GM18511 (cell line): ENCODE measurements at regions not wholly inside any gene's neighbourhood (a gene's known extent, or its start where the extent isn't known, plus 50 kb on each side); places are given as distances from the start of the nearest gene placed in this dataset.
A peak's percentile ranks its signal among the peaks of the same experiment; 100 is the strongest.
"Not testable (repeated sequence)": the region's sequence is repeated elsewhere in the genome, so short reads cannot be mapped to it uniquely, and the experiment has no call there.

Experiments used
- ATAC-seq: cut with Tn5 transposase; IDR thresholded peaks from one replicate; pipeline ENCODE4 v1.9.1; 2021; ENCODE audit warnings: mild to moderate bottlenecking, moderate library complexity; ENCODE audit not compliant: unreplicated experiment

GRCh38 chr2:111549174-111549573, 334.8 kb downstream of the ANAPC1 start:
- ATAC-seq, result not testable (repeated sequence)

GRCh38 chr2:111551428-111551827, 332.6 kb downstream of the ANAPC1 start:
- ATAC-seq, result not testable (repeated sequence)

DNA sequence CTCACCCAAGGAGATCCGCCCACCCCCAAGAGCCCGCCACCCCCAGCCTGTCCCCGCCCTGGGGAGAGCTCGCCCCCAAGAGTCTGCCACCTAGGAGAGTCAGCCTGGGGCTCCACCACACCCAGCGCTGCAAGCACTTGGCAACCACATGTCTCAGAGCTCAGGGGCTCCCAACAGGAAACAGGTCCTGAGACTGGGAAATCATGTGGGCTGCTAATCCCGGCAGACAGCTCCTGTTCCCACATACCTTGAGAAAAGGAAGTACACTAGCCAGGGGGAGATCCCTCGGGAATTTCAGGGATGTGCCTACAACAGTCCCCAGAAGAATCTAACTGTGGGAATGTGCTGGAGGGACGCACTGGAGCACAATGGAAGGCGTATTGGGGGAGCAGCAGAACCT, 331.4 kb downstream of the ANAPC1 start:
- not testable (repeated sequence) for ATAC-seq

GRCh38 chr2:111559301-111559700, 324.7 kb downstream of the ANAPC1 start:
- ATAC-seq, result not testable (repeated sequence)

- ATAC-seq, result not testable (repeated sequence)
Measured at GRCh38 chr2:111559814-111560213, 324.2 kb downstream of the ANAPC1 start.

DNA sequence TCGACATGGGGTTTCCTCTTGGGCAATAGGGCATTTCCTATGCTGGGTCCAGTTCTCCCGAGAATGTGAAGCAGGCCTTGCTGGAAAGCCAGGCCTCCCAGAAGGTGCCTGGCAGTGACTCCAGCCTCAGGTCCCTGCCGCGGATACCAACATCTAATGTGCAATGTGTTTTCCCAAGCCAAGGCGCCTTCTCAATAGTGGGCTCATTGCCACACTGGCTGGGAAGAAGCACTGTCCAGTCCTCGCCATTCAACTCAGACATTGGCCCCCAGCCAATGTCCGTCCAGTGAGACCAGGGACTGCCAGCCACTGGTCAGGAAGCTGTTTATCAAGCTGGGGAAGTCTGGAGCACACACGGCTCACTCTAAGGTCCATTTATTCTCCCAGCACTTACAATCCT, 317.9 kb downstream of the ANAPC1 start:
- not testable (repeated sequence) for ATAC-seq

DNA sequence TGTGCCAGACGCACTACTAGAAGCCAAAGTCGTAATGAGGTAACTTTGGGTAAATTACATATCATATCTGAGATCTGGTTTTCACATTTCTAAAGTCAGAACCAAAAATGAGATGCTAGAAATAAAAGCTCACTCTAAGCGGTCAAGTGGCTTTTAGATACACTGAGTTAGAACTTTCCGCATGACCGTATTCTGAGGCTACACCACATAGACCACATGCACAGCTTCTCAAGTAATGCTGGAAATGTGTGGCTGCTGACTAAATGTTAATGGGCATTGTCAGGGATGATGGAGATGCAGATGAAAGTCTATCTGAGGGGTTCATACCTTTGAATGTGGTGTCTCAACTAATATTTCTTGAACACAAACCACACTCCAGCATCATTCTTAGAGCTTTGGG, 316.8 kb downstream of the ANAPC1 start:
- ATAC-seq, result not testable (repeated sequence)

- not testable (repeated sequence) for ATAC-seq
Measured at GRCh38 chr2:111569356-111570199, 314.4 kb downstream of the ANAPC1 start.

DNA sequence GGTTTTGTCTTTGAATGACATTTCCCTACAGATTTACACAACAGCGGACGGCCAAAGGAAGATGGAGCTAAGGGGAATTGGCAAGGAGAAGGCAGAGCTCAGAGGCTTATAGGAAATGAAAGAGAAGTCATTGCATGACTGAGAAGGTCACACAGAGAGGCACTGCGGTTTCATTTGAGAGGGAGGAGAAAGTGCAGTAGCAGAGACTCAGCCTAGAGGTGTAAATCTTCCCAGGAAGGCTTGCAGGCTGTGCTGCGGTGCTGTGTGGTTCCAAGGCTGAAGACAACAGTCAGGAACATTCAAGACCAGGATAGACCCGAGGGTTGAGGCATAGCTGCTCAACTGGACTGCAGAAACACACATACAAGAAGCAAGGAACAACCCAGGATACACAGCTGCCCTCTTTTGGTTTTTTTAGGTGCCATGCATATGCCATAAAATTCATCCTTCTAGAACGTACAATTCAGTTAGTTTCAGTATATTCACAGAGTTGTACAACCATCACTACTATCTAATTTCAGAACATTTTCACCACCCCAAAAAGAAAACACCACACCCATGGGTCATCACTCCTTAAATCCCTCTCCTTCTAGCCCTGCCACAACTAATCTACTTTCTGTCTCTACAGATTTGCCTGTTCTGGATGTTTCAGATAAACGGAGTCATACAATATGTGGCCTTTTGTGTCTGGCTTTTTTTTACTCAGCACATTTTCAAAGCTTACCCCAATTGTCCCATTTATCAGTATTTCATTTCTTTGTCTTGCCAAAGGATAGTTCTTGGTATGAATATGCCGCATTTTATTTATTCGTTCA, 313.5 kb downstream of the ANAPC1 start:
- ATAC-seq, result peak; percentile 79

DNA sequence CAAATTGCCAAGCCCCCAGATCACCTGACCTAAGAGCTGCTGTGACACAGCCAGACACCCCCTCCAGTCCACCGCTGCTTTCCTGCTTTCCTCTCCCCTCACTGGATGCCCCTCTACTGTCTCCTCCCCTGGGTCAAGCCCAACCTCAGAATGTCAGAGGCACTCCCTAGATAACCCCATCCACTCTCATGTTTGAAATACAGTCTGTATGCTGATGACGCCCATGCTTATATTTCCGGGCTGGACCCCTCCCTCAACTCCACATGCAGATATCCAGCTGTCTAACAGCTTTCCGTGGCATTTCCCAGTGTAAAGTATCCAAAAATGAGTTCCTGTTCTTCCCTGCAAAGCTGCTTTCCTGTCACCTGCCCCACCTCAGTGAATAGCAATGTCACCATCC, 309.2 kb downstream of the ANAPC1 start:
- ATAC-seq, result not testable (repeated sequence)

GRCh38 chr2:111577154-111577885, 306.7 kb downstream of the ANAPC1 start:
- ATAC-seq, result not testable (repeated sequence)

GRCh38 chr2:111579500-111580134, 304.4 kb downstream of the ANAPC1 start:
- not testable (repeated sequence) for ATAC-seq

GRCh38 chr2:111580616-111581015, 303.4 kb downstream of the ANAPC1 start:
- ATAC-seq, result not testable (repeated sequence)

DNA sequence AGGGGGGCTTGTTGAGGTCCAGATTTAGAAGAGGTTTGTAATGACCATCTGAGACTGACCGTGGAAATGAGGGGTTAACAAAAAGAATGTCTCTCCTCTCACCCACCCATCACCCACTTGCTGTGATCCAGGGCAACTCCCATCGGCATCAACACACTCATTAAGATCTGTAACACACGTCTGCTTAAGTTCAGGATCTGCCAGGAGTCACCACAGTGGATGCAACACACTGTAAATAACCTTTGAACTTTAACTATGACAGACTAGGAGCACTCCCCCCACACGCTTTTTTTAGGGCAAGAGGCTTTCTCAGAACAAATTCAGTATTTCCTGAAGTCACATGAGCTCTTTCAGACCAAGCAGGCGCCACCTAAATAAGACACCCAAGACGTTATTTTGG, 301.9 kb downstream of the ANAPC1 start:
- ATAC-seq, result not testable (repeated sequence)

DNA sequence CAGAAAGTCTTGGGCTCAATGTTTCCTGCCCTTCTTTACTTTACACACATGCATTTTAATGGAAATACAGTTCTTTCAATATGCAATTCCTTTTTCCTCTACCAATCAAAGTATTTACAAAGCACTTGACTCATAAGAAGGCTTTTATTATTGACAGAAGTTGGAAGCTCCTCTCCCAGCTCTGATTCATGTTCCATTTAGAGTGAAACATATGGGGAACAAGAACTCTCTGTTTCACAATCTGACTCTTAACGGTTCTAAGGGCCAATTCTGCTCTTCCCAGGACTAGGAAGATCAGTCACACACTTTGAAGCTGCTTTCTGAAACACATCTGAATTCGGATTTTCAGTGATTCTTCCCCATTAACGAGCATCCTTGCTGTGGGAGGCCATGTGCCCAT, 300.5 kb downstream of the ANAPC1 start:
- not testable (repeated sequence) for ATAC-seq

DNA sequence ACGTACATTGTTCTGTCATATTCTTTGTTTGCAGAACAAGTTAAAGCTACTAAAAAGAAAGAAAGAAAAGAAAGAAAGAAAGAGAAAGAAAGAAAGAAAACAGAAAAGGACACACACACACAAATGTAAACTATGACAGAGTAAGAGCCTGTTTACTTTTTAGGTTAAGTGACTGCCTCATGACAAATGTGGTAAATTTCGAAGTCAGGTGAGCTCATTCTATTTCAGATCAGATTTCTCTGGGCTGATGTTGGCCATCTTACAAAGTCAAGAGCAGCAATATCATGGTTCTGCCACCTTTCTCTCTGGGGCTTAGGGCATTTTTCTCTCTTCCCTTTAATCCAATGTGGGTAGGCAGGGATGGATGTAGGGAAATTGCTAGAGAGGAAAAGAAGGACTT, 299.5 kb downstream of the ANAPC1 start:
- not testable (repeated sequence) for ATAC-seq

DNA sequence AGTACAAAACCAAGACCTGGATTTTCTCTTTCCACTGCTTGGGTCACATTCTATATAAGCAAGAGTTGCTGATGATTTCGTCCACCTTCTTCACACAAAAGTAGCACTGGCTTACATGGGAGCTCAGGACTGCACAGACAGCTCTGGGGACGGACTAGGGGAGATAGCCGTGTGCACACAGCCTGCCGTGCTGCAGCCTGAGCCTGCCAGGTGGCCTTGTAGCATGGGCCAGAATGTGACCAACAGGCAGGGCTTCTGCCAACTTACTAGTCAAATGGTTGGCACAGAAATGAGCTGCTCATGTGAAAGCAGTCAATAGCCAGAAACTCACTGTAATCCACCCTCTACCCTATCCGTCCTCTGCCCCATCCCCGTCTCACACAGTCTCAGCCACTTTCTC, 299.0 kb downstream of the ANAPC1 start:
- not testable (repeated sequence) for ATAC-seq

DNA sequence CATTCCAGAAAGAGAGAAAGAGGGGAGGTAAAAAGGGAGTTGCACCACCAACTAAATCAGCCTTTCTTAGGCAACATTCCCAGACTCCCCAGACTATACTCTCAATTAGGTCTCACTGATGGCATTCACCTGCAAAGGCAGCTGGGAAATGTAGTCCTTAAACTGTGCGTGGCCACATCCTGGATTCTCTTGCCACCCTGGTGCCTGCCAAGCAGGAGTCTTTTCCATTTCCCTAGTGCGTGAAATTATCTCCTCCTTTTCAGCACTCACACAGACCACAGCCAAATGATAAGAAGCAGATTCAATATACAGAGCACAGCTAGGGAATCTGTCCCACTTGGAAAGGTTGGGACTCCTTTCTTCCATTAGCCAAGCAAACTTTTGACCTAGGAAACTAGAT, 298.0 kb downstream of the ANAPC1 start:
- not testable (repeated sequence) for ATAC-seq

GRCh38 chr2:111595072-111595471, 288.9 kb downstream of the ANAPC1 start:
- not testable (repeated sequence) for ATAC-seq
